ENCODE measurements at regions not wholly inside any gene's neighbourhood (a gene's known extent, or its start where the extent isn't known, plus 50 kb on each side); places are given as distances from the start of the nearest gene placed in this dataset.
A peak's percentile ranks its signal among the peaks of the same experiment; 100 is the strongest.

- Mint-ChIP-seq H3K4me1 (peaks cover 24% of the 10 kb centered on the region), H3K4me3 (no peak overlapping the region), H3K27me3 (ENCODE audit: low read depth in 3 of 3) (peaks cover 10 to 16% (median 13%) of the 10 kb centered on the region in 3 donors), H3K27ac (peak overlapping the region in 1 of 7 donors; percentile 42), H3K36me3 (peaks cover 0 to 2% of the 10 kb centered on the region in 2 donors), H3K9me3 (no peaks in the 10 kb centered on the region)
- Histone ChIP-seq H4K20me1 (ENCODE audit: insufficient read depth, low read length) (no peaks in the 10 kb centered on the region), H3K4me3 (replicated peaks in 1 of 3; ENCODE audit: low read depth in 2 of 3, low read length in 3 of 3) (no peak overlapping the region), H3K4me1 (ENCODE audit: control insufficient read depth in 1 of 2, insufficient read depth in 2 of 2, low read length in 2 of 2) (peaks cover 14 to 15% of the 10 kb centered on the region in 2 donors), H3K27ac (ENCODE audit: low read depth in 1 of 2, low read length in 2 of 2) (no peak overlapping the region), H3K36me3 (replicated peaks in 1 of 2; ENCODE audit: control insufficient read depth in 1 of 2, insufficient read depth in 2 of 2, low read length in 2 of 2) (no peaks in the 10 kb centered on the region), H3K4me2 (replicated peaks; ENCODE audit: extremely low read depth, low read length, poor library complexity, severe bottlenecking) (no peak overlapping the region), H3K79me2 (ENCODE audit: insufficient read depth, low read length) (no peaks in the 10 kb centered on the region), H3K9me3 (replicated peaks in 1 of 2; ENCODE audit: control insufficient read depth in 1 of 2, insufficient read depth in 1 of 2, low read length in 2 of 2) (no peaks in the 10 kb centered on the region), H3K9ac (ENCODE audit: insufficient read depth, low read length, poor library complexity, severe bottlenecking) (no peak overlapping the region), H3K27me3 (ENCODE audit: control insufficient read depth in 2 of 2, insufficient read depth in 2 of 2, low read length in 2 of 2) (peaks cover 4 to 13% of the 10 kb centered on the region in 2 donors), H2AFZ (ENCODE audit: insufficient read depth, low read depth, low read length, poor library complexity, severe bottlenecking) (no peak overlapping the region)
- DNase-seq: no peak
- no peak for TF ChIP-seq CTCF (IDR thresholded peaks at IDR 0.05)
- WGBS (ENCODE audit: insufficient coverage): 71% methylated on average over 1 of the region's 3 CpGs
- intact Hi-C loops (cut with micrococcal nuclease): no loop called here
Observed at GRCh38 chr4:152050106-152050505, 289.3 kb upstream of the GATB start.

GRCh38 chr4:152047451-152047850, 286.6 kb upstream of the GATB start:
- Histone ChIP-seq H2AFZ (ENCODE audit: insufficient read depth, low read depth, low read length, poor library complexity, severe bottlenecking) (no peak overlapping the region), H3K4me3 (replicated peaks in 1 of 3; ENCODE audit: low read depth in 2 of 3, low read length in 3 of 3) (no peak overlapping the region), H3K36me3 (replicated peaks in 1 of 2; ENCODE audit: control insufficient read depth in 1 of 2, insufficient read depth in 2 of 2, low read length in 2 of 2) (no peaks in the 10 kb centered on the region), H3K27me3 (ENCODE audit: control insufficient read depth in 2 of 2, insufficient read depth in 2 of 2, low read length in 2 of 2) (peaks cover 4 to 19% of the 10 kb centered on the region in 2 donors), H3K4me1 (ENCODE audit: control insufficient read depth in 1 of 2, insufficient read depth in 2 of 2, low read length in 2 of 2) (peaks cover 13 to 15% of the 10 kb centered on the region in 2 donors), H4K20me1 (ENCODE audit: insufficient read depth, low read length) (no peaks in the 10 kb centered on the region), H3K79me2 (ENCODE audit: insufficient read depth, low read length) (no peaks in the 10 kb centered on the region), H3K4me2 (replicated peaks; ENCODE audit: extremely low read depth, low read length, poor library complexity, severe bottlenecking) (no peak overlapping the region), H3K9me3 (replicated peaks in 1 of 2; ENCODE audit: control insufficient read depth in 1 of 2, insufficient read depth in 1 of 2, low read length in 2 of 2) (no peaks in the 10 kb centered on the region), H3K9ac (ENCODE audit: insufficient read depth, low read length, poor library complexity, severe bottlenecking) (no peak overlapping the region), H3K27ac (ENCODE audit: low read depth in 1 of 2, low read length in 2 of 2) (no peak overlapping the region)
- intact Hi-C loops (cut with micrococcal nuclease): no loop called here
- Mint-ChIP-seq H3K4me3 (no peak overlapping the region), H3K27me3 (ENCODE audit: low read depth in 3 of 3) (peaks cover 14 to 20% (median 15%) of the 10 kb centered on the region in 3 donors), H3K4me1 (peaks cover 19% of the 10 kb centered on the region), H3K36me3 (peaks cover 0 to 2% of the 10 kb centered on the region in 2 donors), H3K9me3 (peaks cover 0 to 2% (median 0%) of the 10 kb centered on the region in 7 donors), H3K27ac (no peak overlapping the region)
- TF ChIP-seq CTCF (IDR thresholded peaks at IDR 0.05): no peak
- 100% methylated on average over 2 of the region's 2 CpGs for WGBS (ENCODE audit: insufficient coverage)
- no peak for DNase-seq

Measured in CD14-positive monocyte (primary cell).